HFFc6 (cell line): ENCODE measurements at regions not wholly inside any gene's neighbourhood (a gene's known extent, or its start where the extent isn't known, plus 50 kb on each side); places are given as distances from the start of the nearest gene placed in this dataset.

Source experiments
- DNase-seq: peaks from one replicate; pipeline ENCODE4 v3.0.0-alpha.2; 2018
- H3K27ac Mint-ChIP-seq: 2 replicates; pipeline ENCODE4 v1.8.0; 2020; ENCODE audit warnings: mild to moderate bottlenecking, mixed read lengths
- H3K27me3 Mint-ChIP-seq: 2 replicates; pipeline ENCODE4 v1.8.0; 2021; ENCODE audit warnings: mild to moderate bottlenecking, moderate library complexity, mixed read lengths; ENCODE audit not compliant: insufficient read depth
- H3K36me3 Mint-ChIP-seq: 2 replicates; pipeline ENCODE4 v1.8.0; 2021; ENCODE audit warnings: low read depth, mixed read lengths
- H3K4me1 Mint-ChIP-seq: 2 replicates; pipeline ENCODE4 v1.8.0; 2020; ENCODE audit warnings: low read depth, mixed read lengths
- H3K4me3 Mint-ChIP-seq: 2 replicates; pipeline ENCODE4 v1.8.0; 2020; ENCODE audit warnings: mild to moderate bottlenecking, moderate library complexity, mixed read lengths
- H3K9me3 Mint-ChIP-seq: 2 replicates; pipeline ENCODE4 v1.8.0; 2020; ENCODE audit warnings: mild to moderate bottlenecking, mixed read lengths
- TF ChIP-seq, protein P1 (sequence below): fragments of 200-600 bp; sonication (generic); IDR thresholded peaks from 2 replicates; pipeline ENCODE4 v1.5.0; 2021; ENCODE audit warnings: antibody characterized with exemption, mild to moderate bottlenecking

DNA sequence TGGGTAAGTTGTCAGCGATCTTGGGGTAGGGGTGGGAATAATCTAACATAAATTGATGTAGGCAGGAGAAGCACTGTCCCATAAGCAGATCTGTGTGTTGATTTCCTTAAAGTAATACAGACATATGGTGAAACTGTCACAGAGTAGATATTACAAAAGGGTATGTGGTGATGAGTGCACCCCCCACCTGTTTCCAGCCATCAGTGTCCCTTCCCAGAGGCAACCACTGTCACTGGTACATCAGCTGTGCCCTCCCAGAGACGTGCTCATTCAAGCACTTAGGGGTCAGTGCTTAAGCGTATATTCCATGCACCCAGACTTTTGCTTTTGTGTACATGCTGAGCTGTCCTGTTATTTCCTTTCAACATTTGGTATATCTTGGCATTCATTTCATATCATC lies 94.3 kb upstream of the PITX1 start:
- H3K27me3 Mint-ChIP-seq, result peaks cover 12% of the 10 kb centered on the region

GRCh38 chr5:135127439-135128240 lies 93.6 kb upstream of the PITX1 start:
- peak; percentile 86 for DNase-seq
- TF ChIP-seq, protein P1, sequence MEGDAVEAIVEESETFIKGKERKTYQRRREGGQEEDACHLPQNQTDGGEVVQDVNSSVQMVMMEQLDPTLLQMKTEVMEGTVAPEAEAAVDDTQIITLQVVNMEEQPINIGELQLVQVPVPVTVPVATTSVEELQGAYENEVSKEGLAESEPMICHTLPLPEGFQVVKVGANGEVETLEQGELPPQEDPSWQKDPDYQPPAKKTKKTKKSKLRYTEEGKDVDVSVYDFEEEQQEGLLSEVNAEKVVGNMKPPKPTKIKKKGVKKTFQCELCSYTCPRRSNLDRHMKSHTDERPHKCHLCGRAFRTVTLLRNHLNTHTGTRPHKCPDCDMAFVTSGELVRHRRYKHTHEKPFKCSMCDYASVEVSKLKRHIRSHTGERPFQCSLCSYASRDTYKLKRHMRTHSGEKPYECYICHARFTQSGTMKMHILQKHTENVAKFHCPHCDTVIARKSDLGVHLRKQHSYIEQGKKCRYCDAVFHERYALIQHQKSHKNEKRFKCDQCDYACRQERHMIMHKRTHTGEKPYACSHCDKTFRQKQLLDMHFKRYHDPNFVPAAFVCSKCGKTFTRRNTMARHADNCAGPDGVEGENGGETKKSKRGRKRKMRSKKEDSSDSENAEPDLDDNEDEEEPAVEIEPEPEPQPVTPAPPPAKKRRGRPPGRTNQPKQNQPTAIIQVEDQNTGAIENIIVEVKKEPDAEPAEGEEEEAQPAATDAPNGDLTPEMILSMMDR, result no peak

More for the DNA sequence above, 94.3 kb upstream of the PITX1 start:
- no peak overlapping the region for H3K4me3 Mint-ChIP-seq
- no peak overlapping the region for H3K27ac Mint-ChIP-seq
- H3K36me3 Mint-ChIP-seq, result no peaks in the 10 kb centered on the region
- DNase-seq, result no peak
- peaks cover 35% of the 10 kb centered on the region for H3K4me1 Mint-ChIP-seq
- H3K9me3 Mint-ChIP-seq, result no peaks in the 10 kb centered on the region
- TF ChIP-seq, protein P1, result no peak

GRCh38 chr5:135126688-135127438 lies 92.8 kb upstream of the PITX1 start:
- Mint-ChIP-seq H3K36me3 (no peaks in the 10 kb centered on the region), H3K4me1 (peaks cover 35% of the 10 kb centered on the region), H3K4me3 (no peak overlapping the region), H3K27me3 (peaks cover 6% of the 10 kb centered on the region), H3K9me3 (no peaks in the 10 kb centered on the region), H3K27ac (no peak overlapping the region)
- no peak for DNase-seq
- TF ChIP-seq, protein P1, result no peak

More at GRCh38 chr5:135127439-135128240, 93.6 kb upstream of the PITX1 start:
- Mint-ChIP-seq H3K4me3 (0 out of 2 replicates have a peak overlapping the region, but pooled peaks have one; percentile 3), H3K36me3 (no peaks in the 10 kb centered on the region), H3K9me3 (no peaks in the 10 kb centered on the region), H3K27ac (no peak overlapping the region), H3K4me1 (peaks cover 35% of the 10 kb centered on the region), H3K27me3 (peaks cover 6% of the 10 kb centered on the region)

DNA sequence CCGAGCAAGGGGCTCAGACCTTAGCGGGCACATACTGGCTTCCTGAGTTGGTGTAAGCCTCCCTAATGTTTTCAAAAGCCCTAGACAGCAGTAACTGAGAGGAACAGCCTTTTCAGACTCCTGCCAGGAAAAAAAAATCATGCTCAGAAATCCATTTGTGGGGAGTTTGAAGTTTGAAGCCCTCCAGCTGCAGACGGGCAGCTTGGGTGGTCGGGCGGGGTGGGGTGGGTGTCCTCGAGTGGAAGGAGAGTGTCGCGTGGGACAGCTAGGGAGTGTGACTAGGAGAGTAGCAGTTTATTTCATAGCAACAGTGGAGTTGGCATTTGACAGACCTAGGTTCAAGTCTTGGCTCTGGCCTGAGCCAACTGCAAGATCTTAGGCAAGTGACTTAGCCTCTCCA lies 90.7 kb upstream of the PITX1 start:
- TF ChIP-seq, protein P1, result no peak
- H3K27ac Mint-ChIP-seq, result no peak overlapping the region
- peaks cover 6% of the 10 kb centered on the region for H3K27me3 Mint-ChIP-seq
- H3K9me3 Mint-ChIP-seq, result no peaks in the 10 kb centered on the region
- H3K4me3 Mint-ChIP-seq, result no peak overlapping the region
- no peaks in the 10 kb centered on the region for H3K36me3 Mint-ChIP-seq
- DNase-seq, result no peak
- H3K4me1 Mint-ChIP-seq, result peaks cover 35% of the 10 kb centered on the region

GRCh38 chr5:135124128-135124527 lies 90.1 kb upstream of the PITX1 start:
- Mint-ChIP-seq H3K9me3 (no peaks in the 10 kb centered on the region), H3K36me3 (no peaks in the 10 kb centered on the region), H3K4me3 (no peak overlapping the region), H3K27ac (no peak overlapping the region), H3K4me1 (peaks cover 30% of the 10 kb centered on the region), H3K27me3 (peaks cover 6% of the 10 kb centered on the region)
- no peak for DNase-seq
- TF ChIP-seq, protein P1, result no peak
